Progenitor cell of endocrine pancreas (in vitro differentiated cells): ENCODE measurements at regions not wholly inside any gene's neighbourhood (a gene's known extent, or its start where the extent isn't known, plus 50 kb on each side); places are given as distances from the start of the nearest gene placed in this dataset.

Experiments
- DNase-seq: peaks from one replicate; pipeline ENCODE4 v3.0.0; 2021; ENCODE audit warnings: low spot score; ENCODE audit not compliant: unreplicated experiment
- H3K27ac Mint-ChIP-seq: 2 replicates; pipeline ENCODE4 v1.8.0; 2021; ENCODE audit warnings: mild to moderate bottlenecking, moderate library complexity, mixed read lengths
- H3K27me3 Mint-ChIP-seq: 2 replicates; pipeline ENCODE4 v1.8.0; 2021; ENCODE audit warnings: mixed read lengths
- H3K36me3 Mint-ChIP-seq: 2 replicates; pipeline ENCODE4 v1.8.0; 2022; ENCODE audit warnings: mixed read lengths; ENCODE audit not compliant: insufficient read depth
- H3K4me1 Mint-ChIP-seq: 2 replicates; pipeline ENCODE4 v1.8.0; 2021; ENCODE audit warnings: low read depth, mixed read lengths
- H3K4me3 Mint-ChIP-seq: 2 replicates; pipeline ENCODE4 v1.8.0; 2021; ENCODE audit warnings: low read depth, mild to moderate bottlenecking, moderate library complexity, mixed read lengths
- H3K9me3 Mint-ChIP-seq: 2 replicates; pipeline ENCODE4 v1.8.0; 2021; ENCODE audit warnings: low read depth, mixed read lengths
- CTCF ChIP-seq: fragments of 200-600 bp; sonication (generic); IDR thresholded peaks from one replicate; pipeline ENCODE4 v1.5.0; 2021; ENCODE audit warnings: antibody characterized with exemption, mild to moderate bottlenecking; ENCODE audit not compliant: unreplicated experiment

DNA sequence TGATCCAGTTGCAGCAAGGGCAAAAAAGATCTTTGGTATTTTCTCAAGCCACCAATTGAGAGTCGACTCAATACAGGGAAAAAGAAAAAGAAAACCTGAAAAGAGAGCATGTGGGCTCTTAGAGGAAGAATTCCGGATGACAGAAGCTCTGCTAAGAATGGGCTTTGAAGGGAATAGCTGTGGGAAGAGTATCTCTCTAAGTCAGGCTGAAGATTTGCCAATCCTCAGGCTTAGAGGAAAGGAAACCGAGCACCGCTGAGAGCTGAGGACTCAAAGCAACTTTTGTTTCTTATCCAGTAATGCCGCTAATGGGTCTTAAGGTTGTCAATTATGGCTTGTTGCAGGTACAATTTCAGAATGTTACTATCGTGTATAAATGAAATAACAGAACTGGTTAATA is 166.4 kb downstream of the EFNB2 start:
- Mint-ChIP-seq H3K9me3 (peaks cover 11% of the 10 kb centered on the region), H3K36me3 (no peaks in the 10 kb centered on the region), H3K4me3 (no peak overlapping the region), H3K27ac (no peak overlapping the region), H3K4me1 (peaks cover 16% of the 10 kb centered on the region), H3K27me3 (no peaks in the 10 kb centered on the region)
- no peak for TF ChIP-seq CTCF
- DNase-seq = no peak

DNA sequence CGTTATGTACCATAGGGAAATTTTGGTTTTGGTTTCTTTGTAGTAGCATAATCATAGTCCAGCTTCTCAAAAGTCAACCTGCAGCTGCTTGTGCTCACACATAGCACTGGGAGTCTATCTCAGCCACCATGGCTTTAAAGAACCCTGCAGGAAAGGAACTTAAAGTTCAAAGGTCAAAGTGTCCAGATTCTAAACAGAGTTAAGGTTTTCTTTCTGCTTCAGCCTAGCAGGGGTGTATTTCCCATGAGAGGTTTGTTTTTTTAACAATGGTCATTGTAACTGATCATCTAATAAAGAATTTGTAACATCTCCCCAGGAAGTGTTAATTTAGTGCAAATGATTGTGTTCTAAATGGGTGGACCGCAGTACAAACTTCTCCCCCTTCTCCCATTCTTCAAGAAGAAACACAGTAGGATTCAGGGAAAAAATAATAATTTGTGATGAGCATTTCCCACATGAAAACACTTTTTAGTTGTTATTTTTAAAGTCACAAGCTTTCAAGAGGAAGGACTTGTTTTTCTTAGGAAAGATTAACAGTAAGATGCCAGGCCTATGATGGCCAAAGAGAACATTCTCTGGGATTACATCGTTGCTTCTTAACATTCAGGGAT is 168.0 kb downstream of the EFNB2 start:
- Mint-ChIP-seq H3K4me1 (peaks cover 8% of the 10 kb centered on the region), H3K27ac (no peak overlapping the region), H3K27me3 (no peaks in the 10 kb centered on the region), H3K4me3 (no peak overlapping the region), H3K36me3 (no peaks in the 10 kb centered on the region), H3K9me3 (peaks cover 11% of the 10 kb centered on the region)
- DNase-seq = no peak
- TF ChIP-seq CTCF = no peak

GRCh38 chr13:106362707-106363106 is 172.8 kb downstream of the EFNB2 start:
- no peak for TF ChIP-seq CTCF
- Mint-ChIP-seq H3K27ac (no peak overlapping the region), H3K36me3 (no peaks in the 10 kb centered on the region)

DNA sequence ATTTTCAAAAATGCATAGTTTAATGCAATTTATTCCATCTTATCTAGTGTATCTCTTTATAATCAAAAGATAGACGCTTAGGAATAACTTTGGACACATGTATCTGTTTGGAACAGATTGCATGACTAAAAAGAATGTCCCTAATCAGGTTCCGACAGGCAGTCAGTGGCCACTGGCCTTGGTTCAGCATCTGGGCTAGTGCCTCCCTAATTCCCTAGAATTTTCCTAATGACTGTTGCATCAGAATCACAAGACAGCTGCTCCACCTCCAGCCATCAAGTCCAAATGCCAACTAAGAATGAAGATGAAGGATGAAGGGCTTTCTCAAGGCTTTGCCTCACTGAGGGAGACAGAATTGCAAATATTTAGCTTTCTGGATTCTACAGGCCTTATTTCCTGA is 173.8 kb downstream of the EFNB2 start:
- H3K4me1 Mint-ChIP-seq = no peaks in the 10 kb centered on the region

More at GRCh38 chr13:106362707-106363106, 172.8 kb downstream of the EFNB2 start:
- peaks cover 11% of the 10 kb centered on the region for H3K9me3 Mint-ChIP-seq
- no peak for DNase-seq
- H3K4me3 Mint-ChIP-seq = no peak overlapping the region
- peaks cover 3% of the 10 kb centered on the region for H3K27me3 Mint-ChIP-seq
- peaks cover 4% of the 10 kb centered on the region for H3K4me1 Mint-ChIP-seq

DNA sequence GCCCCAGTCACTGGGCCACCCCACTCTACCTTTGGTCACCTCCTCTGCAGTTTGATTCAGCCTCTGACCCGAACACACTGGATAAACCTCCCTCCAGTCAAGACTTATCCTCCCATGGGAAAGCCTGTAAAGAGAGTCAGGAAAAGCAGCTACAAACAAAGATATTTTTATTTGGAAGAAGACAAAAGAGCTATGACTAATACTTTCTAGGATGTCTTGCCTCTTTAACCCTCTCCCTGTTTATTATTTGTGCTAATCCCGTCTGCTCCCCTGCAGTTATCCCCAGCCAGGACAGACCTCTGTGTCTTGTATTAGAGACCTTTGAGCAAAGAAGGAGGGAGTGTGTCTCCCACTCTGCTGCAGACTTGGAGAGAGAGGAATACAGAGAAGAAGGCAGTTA is 178.3 kb downstream of the EFNB2 start:
- Mint-ChIP-seq H3K27me3 (peaks cover 3% of the 10 kb centered on the region), H3K36me3 (no peaks in the 10 kb centered on the region), H3K4me1 (peaks cover 19% of the 10 kb centered on the region), H3K4me3 (no peak overlapping the region), H3K27ac (no peak overlapping the region), H3K9me3 (no peaks in the 10 kb centered on the region)
- DNase-seq = no peak
- TF ChIP-seq CTCF = no peak

More for the DNA sequence above, 173.8 kb downstream of the EFNB2 start:
- peaks cover 3% of the 10 kb centered on the region for H3K27me3 Mint-ChIP-seq
- H3K9me3 Mint-ChIP-seq = peaks cover 11% of the 10 kb centered on the region
- DNase-seq = no peak
- TF ChIP-seq CTCF = no peak
- no peak overlapping the region for H3K27ac Mint-ChIP-seq
- no peak overlapping the region for H3K4me3 Mint-ChIP-seq
- H3K36me3 Mint-ChIP-seq = no peaks in the 10 kb centered on the region
